ENCODE measurements at regions not wholly inside any gene's neighbourhood (a gene's known extent, or its start where the extent isn't known, plus 50 kb on each side); places are given as distances from the start of the nearest gene placed in this dataset.

DNA sequence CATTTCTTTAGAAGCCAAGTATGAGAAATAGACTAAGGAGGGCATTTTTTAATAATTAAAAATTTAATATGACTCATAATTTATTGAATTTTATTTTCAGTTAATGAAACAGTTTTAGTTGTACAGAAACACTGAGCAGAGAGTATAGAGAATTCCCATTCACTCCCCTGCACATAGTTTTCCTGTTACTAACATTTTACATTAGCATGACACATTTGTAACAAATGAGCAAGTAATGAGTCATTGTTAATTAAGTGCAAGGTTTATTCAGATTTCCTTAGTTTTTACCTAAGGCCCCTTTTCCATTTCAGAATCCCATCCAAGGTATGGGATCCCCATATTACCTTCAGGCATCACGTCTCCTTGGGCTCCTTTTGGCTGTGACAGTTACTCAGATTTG, 271.5 kb upstream of the FZD8 start:
- TF ChIP-seq POLR2A (IDR thresholded peaks at IDR 0.05; ENCODE audit: low read depth, low read length) (no peak), POLR2AphosphoS5 (IDR thresholded peaks at IDR 0.05; ENCODE audit: low read depth, low read length) (no peak), TAF1 (IDR thresholded peaks at IDR 0.05; ENCODE audit: low read depth, low read length) (no peak)

All from GM12891 (cell line).